ENCODE measurements at regions not wholly inside any gene's neighbourhood (a gene's known extent, or its start where the extent isn't known, plus 50 kb on each side); places are given as distances from the start of the nearest gene placed in this dataset.

GRCh38 chr15:47945872-47946650, 174.7 kb upstream of the SLC24A5 start:
- Mint-ChIP-seq H3K4me1 (peaks cover 21% of the 10 kb centered on the region), H3K9me3 (no peaks in the 10 kb centered on the region), H3K27me3 (ENCODE audit: insufficient read depth, low read depth) (peaks cover 3% of the 10 kb centered on the region), H3K4me3 (no peak overlapping the region), H3K36me3 (no peaks in the 10 kb centered on the region), H3K27ac (no peak overlapping the region)
- TF ChIP-seq CTCF (IDR thresholded peaks at IDR 0.05): no peak
- no peak for TF ChIP-seq EZH2 (IDR thresholded peaks at IDR 0.05)
- no peak for TF ChIP-seq EZH2phosphoT487 (IDR thresholded peaks at IDR 0.05)
- Histone ChIP-seq H3F3A (ENCODE audit: low read depth) (no peaks in the 10 kb centered on the region), H3K9ac (no peak overlapping the region), H3K27ac (no peak overlapping the region), H3K4me3 (no peak overlapping the region), H3K27me3 (no peaks in the 10 kb centered on the region), H3K4me1 (peaks cover 7% of the 10 kb centered on the region), H3K79me2 (ENCODE audit: low read depth) (no peaks in the 10 kb centered on the region), H4K20me1 (ENCODE audit: low read depth) (no peaks in the 10 kb centered on the region), H3K36me3 (no peaks in the 10 kb centered on the region), H3K4me2 (no peak overlapping the region), H2AFZ (replicated peaks) (no peak overlapping the region), H3K9me3 (ENCODE audit: low read depth) (no peaks in the 10 kb centered on the region)
- DNase-seq (ENCODE audit: low spot score): no peak

- H3K36me3 Mint-ChIP-seq: no peaks in the 10 kb centered on the region
- peaks cover 29% of the 10 kb centered on the region for H3K4me1 Mint-ChIP-seq
- H3K9me3 Mint-ChIP-seq: peaks cover 2% of the 10 kb centered on the region
- no peak overlapping the region for H3K4me3 Mint-ChIP-seq
- no peaks in the 10 kb centered on the region for H3K27me3 ChIP-seq
- H3K27ac ChIP-seq: no peak overlapping the region
- no peaks in the 10 kb centered on the region for H3K9me3 ChIP-seq (ENCODE audit: low read depth)
- no peak overlapping the region for H3K27ac Mint-ChIP-seq
- H3K79me2 ChIP-seq (ENCODE audit: low read depth): no peaks in the 10 kb centered on the region
- no peaks in the 10 kb centered on the region for H4K20me1 ChIP-seq (ENCODE audit: low read depth)
- no peak overlapping the region for H3K4me3 ChIP-seq
- H3K4me2 ChIP-seq: no peak overlapping the region
- no peak overlapping the region for H2AFZ ChIP-seq (replicated peaks)
- no peaks in the 10 kb centered on the region for H3K36me3 ChIP-seq
- H3F3A ChIP-seq (ENCODE audit: low read depth): no peaks in the 10 kb centered on the region
- no peak for DNase-seq (ENCODE audit: low spot score)
- H3K9ac ChIP-seq: no peak overlapping the region
- no peak for TF ChIP-seq EZH2phosphoT487 (IDR thresholded peaks at IDR 0.05)
- H3K27me3 Mint-ChIP-seq (ENCODE audit: insufficient read depth, low read depth): peaks cover 5% of the 10 kb centered on the region
- H3K4me1 ChIP-seq: peaks cover 14% of the 10 kb centered on the region
These were observed 171.0 kb upstream of the SLC24A5 start for GRCh38 chr15:47949815-47950214.

GRCh38 chr15:47950447-47950846, 170.3 kb upstream of the SLC24A5 start:
- Histone ChIP-seq H3K9ac (no peak overlapping the region), H3K4me2 (no peak overlapping the region), H3K79me2 (ENCODE audit: low read depth) (no peaks in the 10 kb centered on the region), H3F3A (ENCODE audit: low read depth) (no peaks in the 10 kb centered on the region), H3K27me3 (no peaks in the 10 kb centered on the region), H4K20me1 (ENCODE audit: low read depth) (no peaks in the 10 kb centered on the region), H3K36me3 (no peaks in the 10 kb centered on the region), H3K27ac (no peak overlapping the region), H2AFZ (replicated peaks) (no peak overlapping the region), H3K9me3 (ENCODE audit: low read depth) (no peaks in the 10 kb centered on the region), H3K4me3 (no peak overlapping the region), H3K4me1 (peaks cover 21% of the 10 kb centered on the region)
- H3K9me3 Mint-ChIP-seq: peaks cover 2% of the 10 kb centered on the region
- H3K27me3 Mint-ChIP-seq (ENCODE audit: insufficient read depth, low read depth): peaks cover 5% of the 10 kb centered on the region
- no peak overlapping the region for H3K27ac Mint-ChIP-seq
- H3K4me1 Mint-ChIP-seq: peaks cover 31% of the 10 kb centered on the region
- no peak for DNase-seq (ENCODE audit: low spot score)
- no peaks in the 10 kb centered on the region for H3K36me3 Mint-ChIP-seq
- no peak for TF ChIP-seq EZH2phosphoT487 (IDR thresholded peaks at IDR 0.05)
- TF ChIP-seq EZH2 (IDR thresholded peaks at IDR 0.05): no peak
- TF ChIP-seq CTCF (IDR thresholded peaks at IDR 0.05): no peak
- no peak overlapping the region for H3K4me3 Mint-ChIP-seq

GRCh38 chr15:47951781-47952180, 169.0 kb upstream of the SLC24A5 start:
- Histone ChIP-seq H3K27me3 (no peaks in the 10 kb centered on the region), H3F3A (ENCODE audit: low read depth) (no peaks in the 10 kb centered on the region), H3K4me1 (peaks cover 26% of the 10 kb centered on the region), H3K4me2 (no peak overlapping the region), H3K36me3 (no peaks in the 10 kb centered on the region), H3K27ac (no peak overlapping the region), H3K9me3 (ENCODE audit: low read depth) (no peaks in the 10 kb centered on the region), H4K20me1 (ENCODE audit: low read depth) (no peaks in the 10 kb centered on the region), H3K4me3 (no peak overlapping the region), H3K79me2 (ENCODE audit: low read depth) (no peaks in the 10 kb centered on the region), H3K9ac (no peak overlapping the region), H2AFZ (replicated peaks) (no peak overlapping the region)
- H3K27ac Mint-ChIP-seq: no peak overlapping the region
- no peak overlapping the region for H3K4me3 Mint-ChIP-seq
- DNase-seq (ENCODE audit: low spot score): no peak
- TF ChIP-seq EZH2 (IDR thresholded peaks at IDR 0.05) (no peak), EZH2phosphoT487 (IDR thresholded peaks at IDR 0.05) (no peak), CTCF (IDR thresholded peaks at IDR 0.05) (no peak)
- peaks cover 5% of the 10 kb centered on the region for H3K27me3 Mint-ChIP-seq (ENCODE audit: insufficient read depth, low read depth)
- H3K4me1 Mint-ChIP-seq: peaks cover 31% of the 10 kb centered on the region
- H3K36me3 Mint-ChIP-seq: no peaks in the 10 kb centered on the region
- H3K9me3 Mint-ChIP-seq: peaks cover 2% of the 10 kb centered on the region
